Neural cell (in vitro differentiated cells): ENCODE measurements at regions not wholly inside any gene's neighbourhood (a gene's known extent, or its start where the extent isn't known, plus 50 kb on each side); places are given as distances from the start of the nearest gene placed in this dataset.

ENCODE experiments used
- H2AFZ ChIP-seq: fragments of 200-600, 300-800 bp; sonication (generic), shearing (Covaris generic); 2 replicates; pipeline ENCODE4 v1.6.0; 2014; ENCODE audit warnings: low read depth, mild to moderate bottlenecking, antibody characterized with exemption, low read length, moderate library complexity
- H3F3A ChIP-seq: fragments of 200-600 bp; shearing (Covaris generic); 2 replicates; pipeline ENCODE4 v1.6.1; 2016; ENCODE audit warnings: mild to moderate bottlenecking, moderate library complexity, mixed read lengths, antibody characterized with exemption, low read length; ENCODE audit not compliant: insufficient read depth, poor library complexity, severe bottlenecking
- H3K27ac ChIP-seq: fragments of 200-600, 300-800 bp; sonication (generic), shearing (Covaris generic); 2 replicates; pipeline ENCODE4 v1.5.1; 2014; ENCODE audit warnings: mild to moderate bottlenecking, low read length, moderate library complexity
- H3K27me3 ChIP-seq: fragments of 300-800, 200-600 bp; sonication (generic), shearing (Covaris generic); 2 replicates; pipeline ENCODE4 v1.6.0; 2014; ENCODE audit warnings: mild to moderate bottlenecking, low read depth, low read length, moderate library complexity; ENCODE audit not compliant: insufficient read depth
- H3K36me3 ChIP-seq: fragments of 300-800, 200-600 bp; sonication (generic), shearing (Covaris generic); 2 replicates; pipeline ENCODE4 v1.5.1; 2014; ENCODE audit warnings: mild to moderate bottlenecking, antibody characterized with exemption, low read length, moderate library complexity; ENCODE audit not compliant: insufficient read depth
- H3K4me2 ChIP-seq: fragments of 300-800, 200-600 bp; sonication (generic), shearing (Covaris generic); 2 replicates; pipeline ENCODE4 v1.6.0; 2014; ENCODE audit warnings: mild to moderate bottlenecking, low read length
- H3K4me3 ChIP-seq: fragments of 300-800, 200-600 bp; sonication (generic), shearing (Covaris generic); 2 replicates; pipeline ENCODE4 v1.5.1; 2014; ENCODE audit warnings: mild to moderate bottlenecking, low read length, moderate library complexity
- H3K79me2 ChIP-seq: fragments of 200-600 bp; shearing (Covaris generic); replicated peaks from 2 replicates; pipeline ENCODE4 v1.6.0; 2014; ENCODE audit warnings: mild to moderate bottlenecking, low read length, moderate library complexity; ENCODE audit not compliant: insufficient read depth
- H3K9ac ChIP-seq: fragments of 300-800, 200-600 bp; sonication (generic), shearing (Covaris generic); 2 replicates; pipeline ENCODE4 v1.6.1; 2016; ENCODE audit warnings: mild to moderate bottlenecking, low read length, mixed read lengths
- H3K9me2 ChIP-seq: fragments of 200-600 bp; shearing (Covaris generic); 2 replicates; pipeline ENCODE4 v1.6.1; 2016; ENCODE audit warnings: mild to moderate bottlenecking, low read length, mixed read lengths; ENCODE audit not compliant: insufficient read depth
- H3K9me3 ChIP-seq: fragments of 200-600, 300-800 bp; sonication (generic), shearing (Covaris generic); 2 replicates; pipeline ENCODE4 v1.6.1; 2016; ENCODE audit warnings: mild to moderate bottlenecking, mixed run types, low read length, moderate library complexity, mixed read lengths
- H4K20me1 ChIP-seq: fragments of 200-600 bp; shearing (Covaris generic); 2 replicates; pipeline ENCODE4 v1.6.1; 2016; ENCODE audit warnings: mild to moderate bottlenecking, mixed run types; ENCODE audit not compliant: insufficient read depth
- CTCF ChIP-seq: fragments of 450-650 bp; IDR thresholded peaks from 2 replicates; pipeline ENCODE4 v1.5.1; 2014; ENCODE audit warnings: antibody characterized with exemption, mild to moderate bottlenecking, moderate library complexity; ENCODE audit not compliant: poor library complexity, severe bottlenecking
- EP300 ChIP-seq: fragments of 450-650 bp; conservative IDR thresholded peaks from 2 replicates; pipeline ENCODE4 v1.6.1; 2014; ENCODE audit warnings: antibody characterized with exemption, mild to moderate bottlenecking, moderate library complexity; ENCODE audit not compliant: poor library complexity, severe bottlenecking
- EZH2 ChIP-seq: fragments of 200-600, 300-800 bp; shearing (Covaris generic), sonication (generic); IDR thresholded peaks from 2 replicates; pipeline ENCODE4 v1.6.1; 2014; ENCODE audit warnings: antibody characterized with exemption, low read length, borderline replicate concordance, mild to moderate bottlenecking; ENCODE audit not compliant: insufficient read depth, poor library complexity, severe bottlenecking
- MXI1 ChIP-seq: fragments of 450-650 bp; conservative IDR thresholded peaks from 2 replicates; pipeline ENCODE4 v1.6.1; 2014; ENCODE audit warnings: antibody characterized with exemption, mild to moderate bottlenecking; ENCODE audit not compliant: poor library complexity, severe bottlenecking
- POLR2AphosphoS5 ChIP-seq: IDR thresholded peaks from 2 replicates; pipeline ENCODE4 v1.6.1; 2012
- RAD21 ChIP-seq: fragments of 450-650 bp; conservative IDR thresholded peaks from 2 replicates; pipeline ENCODE4 v1.6.1; 2014; ENCODE audit warnings: antibody characterized with exemption, mild to moderate bottlenecking, moderate library complexity
- REST ChIP-seq: IDR thresholded peaks from 2 replicates; pipeline ENCODE4 v1.6.1; 2012; ENCODE audit warnings: borderline replicate concordance
- SMC3 ChIP-seq: fragments of 450-650 bp; conservative IDR thresholded peaks from 2 replicates; pipeline ENCODE4 v1.6.1; 2014; ENCODE audit warnings: antibody characterized with exemption, mild to moderate bottlenecking, moderate library complexity; ENCODE audit not compliant: poor library complexity
- TAF1 ChIP-seq: IDR thresholded peaks from 2 replicates; pipeline ENCODE4 v1.6.1; 2012; ENCODE audit warnings: low read depth

DNA sequence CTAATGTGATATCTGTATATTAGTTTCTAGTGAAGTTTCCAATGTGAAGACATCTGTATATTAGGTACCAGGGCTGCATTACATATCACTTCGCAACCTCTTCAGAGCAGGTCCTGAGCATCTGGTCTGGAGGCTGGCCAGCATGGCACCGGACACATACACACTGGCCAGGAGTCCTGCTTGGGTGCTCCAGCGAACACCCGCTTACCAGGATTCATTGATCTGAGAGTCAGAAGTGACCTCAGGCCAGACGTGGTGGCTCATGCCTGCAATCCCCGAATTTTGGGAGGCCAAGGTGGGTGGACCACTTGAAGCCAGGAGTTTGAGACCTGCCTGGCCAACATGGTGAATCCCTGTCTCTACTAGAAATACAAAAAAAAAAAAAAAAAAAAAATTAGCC, 93.0 kb upstream of the IRS2 start:
- Histone ChIP-seq H3K27me3 (no peaks in the 10 kb centered on the region), H4K20me1 (no peaks in the 10 kb centered on the region), H3K27ac (no peak overlapping the region), H3K36me3 (no peaks in the 10 kb centered on the region), H3K9me3 (no peaks in the 10 kb centered on the region), H3K9ac (no peak overlapping the region), H2AFZ (no peak overlapping the region), H3F3A (no peaks in the 10 kb centered on the region), H3K79me2 (no peaks in the 10 kb centered on the region), H3K4me2 (no peak overlapping the region), H3K4me3 (no peak overlapping the region), H3K9me2 (no peaks in the 10 kb centered on the region)
- TF ChIP-seq CTCF (no peak), SMC3 (no peak), POLR2AphosphoS5 (no peak), TAF1 (no peak), REST (no peak), EZH2 (no peak), MXI1 (no peak), RAD21 (no peak), EP300 (no peak)

DNA sequence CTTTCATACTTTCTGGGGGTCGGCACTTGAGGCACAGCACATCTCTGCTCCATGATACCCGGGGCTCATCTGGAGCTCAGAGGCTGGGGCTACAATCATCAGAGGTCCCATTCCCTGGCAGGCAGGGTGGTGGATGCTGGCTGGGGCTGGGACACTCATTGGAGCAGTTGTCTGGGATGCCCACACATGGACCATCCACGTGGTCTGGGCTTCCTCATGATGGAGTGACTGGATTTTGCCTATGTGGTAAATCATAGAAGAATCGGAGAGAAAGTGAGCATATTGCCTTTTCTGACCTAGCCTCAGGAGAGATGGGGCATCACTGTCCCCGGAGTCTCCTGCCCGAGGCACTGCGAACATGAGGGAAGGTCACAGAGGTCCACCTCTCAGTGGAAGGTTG, 91.4 kb upstream of the IRS2 start:
- no peak overlapping the region for H3K4me3 ChIP-seq
- no peak overlapping the region for H2AFZ ChIP-seq
- H3F3A ChIP-seq: no peaks in the 10 kb centered on the region
- H3K4me2 ChIP-seq: no peak overlapping the region
- no peak overlapping the region for H3K9ac ChIP-seq
- TF ChIP-seq EP300: no peak
- TF ChIP-seq REST: no peak
- no peaks in the 10 kb centered on the region for H3K36me3 ChIP-seq
- H4K20me1 ChIP-seq: no peaks in the 10 kb centered on the region
- H3K79me2 ChIP-seq: no peaks in the 10 kb centered on the region
- H3K27me3 ChIP-seq: no peaks in the 10 kb centered on the region
- H3K9me2 ChIP-seq: no peaks in the 10 kb centered on the region
- H3K9me3 ChIP-seq: no peaks in the 10 kb centered on the region
- H3K27ac ChIP-seq: no peak overlapping the region
